Fibroblast of skin of back (primary cell): ENCODE measurements at regions not wholly inside any gene's neighbourhood (a gene's known extent, or its start where the extent isn't known, plus 50 kb on each side); places are given as distances from the start of the nearest gene placed in this dataset.
"Not testable (repeated sequence)": the region's sequence is repeated elsewhere in the genome, so short reads cannot be mapped to it uniquely, and the experiment has no call there.

Experiments
- DNase-seq: peaks from one replicate; pipeline ENCODE4 v3.0.0-alpha.2; 2013

GRCh38 chr18:15164446-15164845, 416.5 kb downstream of the ANKRD30B start:
- DNase-seq: not testable (repeated sequence)

DNA sequence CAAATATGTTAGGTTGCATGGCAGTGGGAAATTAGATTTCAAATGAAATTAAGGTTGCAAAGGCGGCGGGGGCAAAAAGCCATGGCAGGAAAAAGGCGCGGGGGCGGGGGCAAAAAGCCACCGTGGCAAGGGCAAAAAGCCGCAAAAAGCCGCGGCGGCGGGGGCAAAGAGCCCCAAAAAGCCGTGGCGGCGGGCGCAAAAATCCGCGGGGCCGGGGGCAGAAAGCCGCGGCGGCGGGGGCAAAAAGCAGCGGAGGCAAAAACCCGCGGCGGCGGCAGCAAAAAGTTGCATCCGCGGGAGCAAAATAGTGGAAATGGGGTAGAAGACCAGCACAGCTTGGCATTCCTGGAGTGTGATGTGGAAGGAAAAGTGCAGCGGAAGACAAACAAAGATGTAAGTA, 417.1 kb downstream of the ANKRD30B start:
- DNase-seq: peak; percentile 0

DNA sequence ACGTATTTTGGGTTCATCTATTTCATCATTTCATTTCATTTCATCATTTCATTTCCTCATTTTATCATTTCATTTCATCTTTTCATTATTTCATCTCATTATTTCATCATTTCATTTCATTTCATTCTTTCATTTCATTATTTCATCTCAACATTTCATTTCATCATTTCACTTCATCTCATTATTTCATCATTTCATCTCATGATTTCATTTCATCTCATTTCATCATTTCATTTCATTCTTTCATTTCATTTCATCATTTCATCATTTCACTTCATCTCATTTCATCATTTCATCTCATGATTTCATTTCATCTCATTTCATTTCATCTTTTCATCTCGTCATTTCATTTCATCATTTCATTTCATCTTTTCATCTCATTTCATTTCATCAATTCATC, 445.1 kb downstream of the ANKRD30B start:
- not testable (repeated sequence) for DNase-seq

DNA sequence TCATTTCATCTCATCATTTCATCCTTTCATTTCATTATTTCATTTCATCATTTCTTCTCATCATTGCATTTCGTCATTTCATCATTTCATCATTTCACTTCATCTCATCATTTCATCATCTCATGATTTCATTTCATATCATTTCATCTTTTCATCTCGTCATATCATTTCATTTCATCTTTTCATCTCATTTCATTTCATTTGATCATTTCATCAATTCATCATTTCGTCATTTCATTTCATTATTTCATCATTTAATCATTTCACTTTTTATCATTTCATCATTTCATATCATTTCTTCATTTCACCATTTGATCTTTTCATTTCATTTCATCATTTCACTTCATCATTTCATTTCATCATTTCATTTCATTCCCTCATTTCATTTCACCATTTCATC, 445.8 kb downstream of the ANKRD30B start:
- not testable (repeated sequence) for DNase-seq

DNA sequence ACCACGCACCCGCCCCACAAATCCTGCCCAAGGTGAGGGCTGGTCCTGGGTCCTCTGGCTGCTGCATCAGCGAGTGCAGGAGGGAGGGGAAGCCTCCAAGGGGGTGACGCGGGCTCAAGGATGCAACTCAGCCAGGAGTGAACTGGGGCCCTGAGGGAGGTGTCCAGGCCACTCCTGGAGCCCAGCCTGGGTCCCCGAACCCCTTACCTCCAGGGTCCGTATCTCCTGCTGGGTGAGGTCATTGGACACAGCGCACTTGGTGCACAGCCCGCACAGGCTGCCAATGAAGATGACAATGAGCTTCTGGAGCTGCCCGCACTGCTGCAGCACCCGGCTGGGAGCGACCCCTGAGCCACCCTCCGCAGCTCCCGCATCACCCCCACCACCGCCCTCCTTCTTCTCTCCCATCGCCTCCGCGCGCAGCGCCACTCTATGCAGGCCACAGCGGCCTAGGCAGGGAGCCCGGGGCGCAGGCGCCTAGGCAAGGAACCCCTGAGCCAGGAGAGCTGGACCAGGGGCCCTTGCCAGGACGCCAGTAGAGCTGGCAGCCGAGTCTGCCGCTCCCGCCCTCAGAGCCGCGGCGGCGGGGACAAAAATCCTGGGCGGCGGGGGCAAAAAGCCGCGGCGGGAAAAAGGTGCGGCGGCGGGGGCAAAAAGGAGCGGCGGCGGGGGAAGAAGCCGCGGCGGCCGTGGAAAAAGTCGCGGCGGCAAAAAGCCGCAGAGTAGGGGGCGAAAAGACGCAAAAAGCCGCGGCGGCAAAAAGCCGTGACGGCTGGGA, 449.6 kb downstream of the ANKRD30B start:
- DNase-seq: not testable (repeated sequence)

DNA sequence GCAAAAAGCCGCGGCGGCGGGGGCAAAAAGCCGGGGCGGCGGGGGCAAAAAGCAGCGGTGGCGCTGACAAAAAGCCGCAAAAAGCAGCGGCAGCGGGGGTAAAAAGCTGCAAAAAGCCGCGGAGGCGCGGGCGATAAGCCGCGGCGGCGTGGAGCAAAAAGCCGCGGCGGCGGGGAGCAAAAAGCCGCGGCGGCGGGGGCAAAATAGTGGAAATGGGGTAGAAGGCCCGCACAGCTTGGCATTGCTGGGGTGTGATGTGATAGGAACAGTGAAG, 450.1 kb downstream of the ANKRD30B start:
- DNase-seq: no peak
